ENCODE measurements at regions not wholly inside any gene's neighbourhood (a gene's known extent, or its start where the extent isn't known, plus 50 kb on each side); places are given as distances from the start of the nearest gene placed in this dataset.

GRCh38 chr3:162122405-162122804 lies 625.8 kb downstream of the OTOL1 start:
- TF ChIP-seq E2F4 (IDR thresholded peaks at IDR 0.05; ENCODE audit: low read depth, low read length) (no peak), ATF2 (IDR thresholded peaks at IDR 0.05; ENCODE audit: low read length) (no peak), IKZF2 (IDR thresholded peaks at IDR 0.05) (no peak), ZSCAN29 (IDR thresholded peaks at IDR 0.05) (no peak), FOXM1 (IDR thresholded peaks at IDR 0.05; ENCODE audit: low read depth, low read length) (no peak), SPI1 (IDR thresholded peaks at IDR 0.05; ENCODE audit: borderline replicate concordance, insufficient read depth, low read depth, low read length) (no peak), USF1 (IDR thresholded peaks at IDR 0.05; ENCODE audit: borderline replicate concordance, extremely low read length, insufficient read depth, low read depth, low read length) (no peak), KLF5 (IDR thresholded peaks at IDR 0.05; ENCODE audit: partially characterized antibody) (no peak), ZNF384 (IDR thresholded peaks at IDR 0.05; ENCODE audit: borderline replicate concordance, low read depth, low read length) (no peak), ZNF622 (IDR thresholded peaks at IDR 0.05) (no peak), RELA (IDR thresholded peaks at IDR 0.05; ENCODE audit: borderline replicate concordance, partially characterized antibody) (no peak), SIN3A (IDR thresholded peaks at IDR 0.05; ENCODE audit: low read depth, low read length) (no peak), ZNF24 (IDR thresholded peaks at IDR 0.05) (no peak), SREBF1 (IDR thresholded peaks at IDR 0.05; ENCODE audit: low read length) (no peak)
- CTCF ChIA-PET, result no interaction called here
- H3K4me3 ChIP-seq, result no peak overlapping the region

More at GRCh38 chr3:162122405-162122804, 625.8 kb downstream of the OTOL1 start:
- ChIA-PET RAD21 (ENCODE audit: unreplicated experiment) (no interaction called here), SMC1A (ENCODE audit: uncharacterized antibody, unreplicated experiment) (no interaction called here), POLR2A (no interaction called here)
- no peaks in the 10 kb centered on the region for H4K20me1 ChIP-seq (ENCODE audit: control insufficient read depth, insufficient read depth)
- H3K9ac ChIP-seq (ENCODE audit: control insufficient read depth, insufficient read depth, low read length), result no peak overlapping the region
- 24% methylated on average over 1 of the region's 1 CpG for WGBS (ENCODE audit: insufficient coverage, insufficient replicate concordance, low lambda C conversion rate, missing lambda C conversion rate)
- no peaks in the 10 kb centered on the region for H3K27me3 ChIP-seq (replicated peaks in 1 of 2; ENCODE audit: control insufficient read depth in 2 of 2, insufficient read depth in 2 of 2, low read length in 1 of 2)
- no peaks in the 10 kb centered on the region for H3K36me3 ChIP-seq (ENCODE audit: control insufficient read depth in 2 of 2, insufficient read depth in 2 of 2, low read length in 1 of 2)
- no peak overlapping the region for H3K4me2 ChIP-seq (ENCODE audit: control insufficient read depth, insufficient read depth)
- H2AFZ ChIP-seq (ENCODE audit: control insufficient read depth, low read depth, low read length), result no peak overlapping the region
- H3K9me3 ChIP-seq (replicated peaks; ENCODE audit: control insufficient read depth, insufficient read depth, low read length), result no peaks in the 10 kb centered on the region
- no peaks in the 10 kb centered on the region for H3K79me2 ChIP-seq (ENCODE audit: control insufficient read depth, insufficient read depth, low read length)
- intact Hi-C loops (cut with micrococcal nuclease; ENCODE audit: unreplicated experiment) (no loop called here), in situ Hi-C loops (cut with MboI) (no loop called here)
- ATAC-seq, result no peak
- H3K4me1 ChIP-seq (ENCODE audit: control insufficient read depth, insufficient read depth, low read length), result no peaks in the 10 kb centered on the region
- no peak for FAIRE-seq
- DNase-seq (ENCODE audit: low read depth, low spot score), result no peak
- H3K27ac ChIP-seq (ENCODE audit: control insufficient read depth, insufficient read depth), result no peak overlapping the region
- no TSS peak for BruUV-seq (replicated peaks)
